Stomach (tissue), 8 donors: ENCODE measurements at regions not wholly inside any gene's neighbourhood (a gene's known extent, or its start where the extent isn't known, plus 50 kb on each side); places are given as distances from the start of the nearest gene placed in this dataset.

Experiments
- DNase-seq, 2 donors: peaks; one replicate each; pipeline versions ENCODE4 v3.0.0 to v3.0.0-alpha.2; 2013 to 2019
- H3K27ac ChIP-seq, 5 donors: fragments of 200-600 bp in 4 of 5; sonication (generic) in 4 of 5; one replicate each; pipeline ENCODE4 v1.5.1; 2013 to 2019; ENCODE audit warnings: mild to moderate bottlenecking in 1 of 5, moderate library complexity in 1 of 5
- H3K27me3 ChIP-seq, 3 donors: fragments of 200-600 bp; sonication (generic); one replicate each; pipeline ENCODE4 v1.5.1; 2017 to 2019; ENCODE audit warnings: mixed run types in 1 of 3
- H3K36me3 ChIP-seq, 4 donors: fragments of 200-600 bp; sonication (generic); 1 replicate in 3 of 4; 2 replicates in 1 of 4; pipeline ENCODE4 v1.5.1; 2016 to 2019
- H3K4me1 ChIP-seq, 4 donors: fragments of 200-600 bp; sonication (generic); one replicate each; pipeline ENCODE4 v1.5.1; 2016 to 2019
- H3K4me3 ChIP-seq, 4 donors: fragments of 200-600 bp; sonication (generic) in 3 of 4; one replicate each; pipeline ENCODE4 v1.5.1; 2016 to 2019; ENCODE audit warnings: mild to moderate bottlenecking in 1 of 4
- H3K9me3 ChIP-seq, 4 donors: fragments of 200-600 bp; sonication (generic); one replicate each; pipeline ENCODE4 v1.5.1; 2016 to 2019
- CTCF ChIP-seq, 7 experiments: fragments of 450-650 bp in 4 of 7; fragments of 200-600 bp in 3 of 7; sonication (generic) in 3 of 7; IDR thresholded peaks; one replicate each; pipeline ENCODE4 v1.5.1; 2016 to 2019; ENCODE audit warnings: antibody characterized with exemption in 7 of 7, control low read depth in 2 of 7, mild to moderate bottlenecking in 1 of 7
- EP300 ChIP-seq: sonication (generic); formaldehyde crosslinking; IDR thresholded peaks from one replicate; pipeline ENCODE4 v1.6.1; 2017; ENCODE audit warnings: antibody characterized with exemption
- POLR2A ChIP-seq, 4 donors: fragments of 450-650 bp; IDR thresholded peaks; one replicate each; pipeline ENCODE4 v1.6.1; 2016; ENCODE audit warnings: antibody characterized with exemption in 4 of 4, control low read depth in 2 of 4, mild to moderate bottlenecking in 1 of 4, moderate library complexity in 1 of 4
- POLR2AphosphoS5 ChIP-seq, 3 donors: sonication (generic); formaldehyde crosslinking; IDR thresholded peaks; one replicate each; pipeline ENCODE4 v1.6.1; 2016; ENCODE audit warnings: antibody characterized with exemption in 3 of 3
- WGBS, 5 donors: extraction: QIAGEN DNeasy Blood & Tissue Kit in 3 of 5; methylation state at CpG; one replicate each; pipeline versions ENCODE4 v1.1.5 to v1.1.7; 2013 to 2018; 5-methylcytosine and 5-hydroxymethylcytosine counted together
- intact Hi-C: fragments of 100-400 bp; cut with DNase I; formaldehyde crosslinking; loops from one replicate; pipeline ENCODE4 v1.15.1; 2023; ENCODE audit warnings: low total_unique reads
- donor health status: healthy with polysubstance abuse.
- donor health status: Bipolar disorder and iron deficiency.
- donor health status: healthy.

GRCh38 chr1:96159379-96159778, 562.2 kb upstream of the PTBP2 start:
- no peak overlapping the region for H3K27ac ChIP-seq
- H3K4me3 ChIP-seq: no peak overlapping the region
- H3K4me1 ChIP-seq: no peaks in the 10 kb centered on the region
- WGBS, 5 donors: 82 to 90% (median 86%) methylated on average over 2 of the region's 2 CpGs
- peaks cover 0 to 29% (median 20%) of the 10 kb centered on the region in 4 donors for H3K9me3 ChIP-seq
- intact Hi-C loops: no loop called here
- H3K27me3 ChIP-seq: no peaks in the 10 kb centered on the region
- H3K36me3 ChIP-seq: no peaks in the 10 kb centered on the region
- TF ChIP-seq POLR2AphosphoS5 (IDR thresholded peaks at IDR 0.05): no peak
- no peak for TF ChIP-seq POLR2A (IDR thresholded peaks at IDR 0.05)
- TF ChIP-seq EP300: no peak
- TF ChIP-seq CTCF (IDR thresholded peaks at IDR 0.05): no peak
- no peak for DNase-seq

GRCh38 chr1:96164053-96164452, 557.5 kb upstream of the PTBP2 start:
- 57 to 84% (median 80%) methylated on average over 4 of the region's 4 CpGs for WGBS, 5 donors
- H3K9me3 ChIP-seq: peaks cover 0 to 19% (median 8%) of the 10 kb centered on the region in 4 donors
- no peaks in the 10 kb centered on the region for H3K36me3 ChIP-seq
- no peak overlapping the region for H3K27ac ChIP-seq
- H3K4me3 ChIP-seq: no peak overlapping the region
- no peaks in the 10 kb centered on the region for H3K27me3 ChIP-seq
- no peak for TF ChIP-seq POLR2AphosphoS5 (IDR thresholded peaks at IDR 0.05)
- TF ChIP-seq POLR2A (IDR thresholded peaks at IDR 0.05): no peak
- TF ChIP-seq EP300: no peak
- no peak for TF ChIP-seq CTCF (IDR thresholded peaks at IDR 0.05)
- intact Hi-C loops: no loop called here
- no peak for DNase-seq
- no peaks in the 10 kb centered on the region for H3K4me1 ChIP-seq

GRCh38 chr1:96178053-96178452, 543.5 kb upstream of the PTBP2 start:
- H3K4me3 ChIP-seq: no peak overlapping the region
- no peak for DNase-seq
- WGBS, 5 donors: 87 to 94% (median 89%) methylated on average over 8 of the region's 8 CpGs
- intact Hi-C loops: no loop called here
- H3K27ac ChIP-seq: no peak overlapping the region
- TF ChIP-seq CTCF (IDR thresholded peaks at IDR 0.05): no peak
- no peak for TF ChIP-seq EP300
- no peak for TF ChIP-seq POLR2A (IDR thresholded peaks at IDR 0.05)
- TF ChIP-seq POLR2AphosphoS5 (IDR thresholded peaks at IDR 0.05): no peak
- H3K27me3 ChIP-seq: no peaks in the 10 kb centered on the region
- no peaks in the 10 kb centered on the region for H3K36me3 ChIP-seq
- H3K4me1 ChIP-seq: no peaks in the 10 kb centered on the region
- H3K9me3 ChIP-seq: no peaks in the 10 kb centered on the region

- H3K9me3 ChIP-seq: no peaks in the 10 kb centered on the region
- no peaks in the 10 kb centered on the region for H3K4me1 ChIP-seq
- no peak overlapping the region for H3K27ac ChIP-seq
- H3K36me3 ChIP-seq: no peaks in the 10 kb centered on the region
- intact Hi-C loops: no loop called here
- no peak for TF ChIP-seq POLR2AphosphoS5 (IDR thresholded peaks at IDR 0.05)
- TF ChIP-seq POLR2A (IDR thresholded peaks at IDR 0.05): no peak
- TF ChIP-seq CTCF (IDR thresholded peaks at IDR 0.05): no peak
- no peak for TF ChIP-seq EP300
- 30 to 61% (median 48%) methylated on average over 1 to 2 of the region's 2 CpGs for WGBS, 5 donors
- no peak overlapping the region for H3K4me3 ChIP-seq
- no peak for DNase-seq
- no peaks in the 10 kb centered on the region for H3K27me3 ChIP-seq
Measured at GRCh38 chr1:96183485-96183884, 538.1 kb upstream of the PTBP2 start.
